NCI-H526 (cell line): ENCODE measurements at regions not wholly inside any gene's neighbourhood (a gene's known extent, or its start where the extent isn't known, plus 50 kb on each side); places are given as distances from the start of the nearest gene placed in this dataset.
"Not testable (repeated sequence)": the region's sequence is repeated elsewhere in the genome, so short reads cannot be mapped to it uniquely, and the experiment has no call there.

ENCODE experiments used
- DNase-seq, 2 experiments: peaks; one replicate each; lab custom pipeline; 2025; lab: John Stamatoyannopoulos, UW

DNA sequence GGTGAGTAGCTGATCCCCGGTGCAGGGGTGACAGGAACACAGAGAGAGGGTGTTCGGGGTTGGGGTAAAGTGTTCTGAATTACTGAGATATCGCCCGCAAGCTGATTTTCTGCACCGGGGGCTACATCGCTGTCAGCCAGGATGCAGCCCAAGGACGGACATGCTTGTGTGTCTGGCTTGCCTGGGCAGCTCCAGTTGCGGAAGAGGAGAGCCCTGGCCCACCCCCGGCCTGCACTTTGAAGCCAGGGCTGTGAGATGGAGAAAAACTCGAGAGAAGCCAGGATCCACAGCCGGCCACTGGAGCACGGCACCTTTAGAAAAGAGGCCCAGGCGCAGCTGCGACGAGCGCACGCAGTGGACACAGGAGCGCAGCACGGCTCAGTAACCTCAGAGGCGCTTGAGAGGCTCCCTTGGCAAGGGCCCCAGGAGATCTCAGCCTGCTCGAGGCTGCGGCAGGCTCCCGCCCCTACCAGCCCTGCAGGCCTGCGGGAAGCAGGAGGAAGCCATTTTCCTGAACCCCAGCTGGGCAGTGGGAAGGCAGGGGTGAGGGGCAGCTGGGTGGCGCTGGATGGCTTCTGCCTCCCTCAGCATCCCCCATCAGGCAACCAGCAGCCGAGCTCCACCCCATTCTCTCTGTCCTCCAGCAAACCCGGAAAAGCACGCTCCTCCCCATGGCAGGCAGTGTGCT, 59.2 kb downstream of the C9orf50 start:
- DNase-seq, result peak in 1 of 2 experiments; percentile 32

- DNase-seq, result no peak
These were observed 60.0 kb downstream of the C9orf50 start for GRCh38 chr9:129560881-129561306.

GRCh38 chr9:129559506-129559881, 61.4 kb downstream of the C9orf50 start:
- no peak for DNase-seq

GRCh38 chr9:129558551-129559505, 62.1 kb downstream of the C9orf50 start:
- no peak for DNase-seq

DNA sequence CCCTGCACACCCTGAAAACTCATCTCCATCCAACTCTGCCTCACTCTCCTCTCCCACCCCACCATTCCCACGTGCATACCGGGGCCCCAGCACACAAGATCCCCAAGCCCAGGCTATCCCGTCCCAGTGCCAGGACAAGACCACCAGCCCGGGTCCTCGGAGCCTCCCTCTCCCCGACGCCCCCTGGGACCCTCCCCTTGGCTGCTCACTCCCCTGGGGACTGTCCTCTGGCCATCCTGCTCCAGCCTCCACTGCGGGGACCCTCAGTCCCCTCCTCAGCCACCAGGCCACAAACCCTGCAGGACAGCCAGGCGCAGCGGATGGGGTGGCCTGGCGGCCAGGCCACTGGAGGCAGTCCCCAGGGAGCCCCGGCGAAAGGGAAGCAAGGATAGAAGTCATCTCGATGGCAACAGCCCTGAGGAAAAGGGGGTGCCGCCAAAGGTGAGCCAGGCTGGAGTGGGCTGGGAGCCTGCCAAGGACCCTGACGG, 62.8 kb downstream of the C9orf50 start:
- no peak for DNase-seq

- DNase-seq, result no peak
These were observed 63.5 kb downstream of the C9orf50 start for GRCh38 chr9:129557192-129558036.

GRCh38 chr9:129556491-129557191, 64.3 kb downstream of the C9orf50 start:
- no peak for DNase-seq

DNA sequence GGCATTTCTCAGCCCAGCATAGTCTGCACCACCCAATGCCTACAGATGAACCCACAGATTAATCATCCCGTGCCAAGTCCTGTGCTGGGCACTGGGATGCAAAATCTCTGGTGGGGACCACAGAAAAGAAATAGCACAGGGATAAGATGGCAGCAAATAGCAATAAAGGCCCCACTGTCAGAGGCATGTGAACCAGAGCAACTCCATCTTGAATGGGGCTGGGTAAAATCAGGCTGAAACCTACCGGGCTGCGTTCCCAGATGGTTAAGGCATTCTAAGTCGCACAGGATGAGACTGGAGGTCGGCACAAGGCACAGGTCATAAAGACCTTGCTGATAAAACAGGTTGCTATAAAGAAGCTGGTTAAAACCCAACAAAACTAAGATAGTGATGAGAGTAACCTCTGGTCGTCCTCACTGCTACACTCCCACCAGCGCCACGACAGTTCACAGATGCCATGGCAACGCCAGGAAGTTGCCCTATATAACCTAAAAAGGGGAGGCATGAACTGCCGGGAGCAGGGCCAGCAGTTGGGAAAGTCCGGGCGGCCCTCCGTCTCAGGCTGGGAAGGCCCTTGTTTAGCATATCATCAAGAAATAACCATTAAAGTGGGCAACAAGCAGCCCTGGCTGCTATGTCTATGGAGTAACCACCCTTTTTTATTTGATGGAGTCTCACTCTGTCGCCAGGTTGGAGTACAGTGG, 65.2 kb downstream of the C9orf50 start:
- DNase-seq, result no peak

GRCh38 chr9:129554649-129555048, 66.3 kb downstream of the C9orf50 start:
- DNase-seq, result no peak

DNA sequence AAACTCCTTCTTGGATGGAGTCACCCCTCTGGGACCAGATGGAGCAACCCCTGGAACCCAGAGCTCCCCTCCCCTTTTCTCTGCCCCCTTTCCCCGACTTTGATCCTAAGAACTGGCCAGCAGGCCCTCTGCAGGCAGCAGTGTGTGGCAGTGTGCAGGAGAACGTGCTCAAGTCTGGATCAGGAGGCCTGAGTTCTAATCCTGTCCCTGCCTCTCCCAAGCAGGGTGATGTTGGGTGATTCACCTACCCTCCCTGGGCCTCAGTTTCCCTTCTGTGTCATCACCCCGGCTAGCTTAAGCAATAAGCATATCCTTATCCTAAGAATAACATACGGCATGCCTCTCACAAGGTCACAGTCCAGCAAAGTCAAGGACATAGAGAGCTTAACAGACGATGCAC, 67.6 kb downstream of the C9orf50 start:
- no peak for DNase-seq

DNA sequence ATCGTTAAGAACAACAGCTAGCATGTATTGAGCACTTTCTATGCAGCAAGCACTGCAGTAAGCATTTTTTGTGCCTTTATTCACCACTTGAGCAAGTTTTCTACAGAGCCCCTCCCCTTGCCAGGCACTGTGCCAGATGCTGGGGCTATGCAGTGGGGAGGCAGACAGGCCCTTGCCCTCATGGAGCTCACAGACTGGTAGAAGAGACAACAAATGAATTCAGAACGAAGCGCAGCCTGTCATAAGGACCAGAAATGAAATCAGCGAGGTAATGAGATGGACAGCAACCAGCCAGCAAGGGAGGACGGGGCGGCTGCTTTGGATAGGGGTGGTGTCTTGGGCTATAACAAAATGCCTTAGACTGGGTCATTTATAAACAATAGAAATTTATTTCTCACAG, 68.8 kb downstream of the C9orf50 start:
- DNase-seq, result no peak

DNA sequence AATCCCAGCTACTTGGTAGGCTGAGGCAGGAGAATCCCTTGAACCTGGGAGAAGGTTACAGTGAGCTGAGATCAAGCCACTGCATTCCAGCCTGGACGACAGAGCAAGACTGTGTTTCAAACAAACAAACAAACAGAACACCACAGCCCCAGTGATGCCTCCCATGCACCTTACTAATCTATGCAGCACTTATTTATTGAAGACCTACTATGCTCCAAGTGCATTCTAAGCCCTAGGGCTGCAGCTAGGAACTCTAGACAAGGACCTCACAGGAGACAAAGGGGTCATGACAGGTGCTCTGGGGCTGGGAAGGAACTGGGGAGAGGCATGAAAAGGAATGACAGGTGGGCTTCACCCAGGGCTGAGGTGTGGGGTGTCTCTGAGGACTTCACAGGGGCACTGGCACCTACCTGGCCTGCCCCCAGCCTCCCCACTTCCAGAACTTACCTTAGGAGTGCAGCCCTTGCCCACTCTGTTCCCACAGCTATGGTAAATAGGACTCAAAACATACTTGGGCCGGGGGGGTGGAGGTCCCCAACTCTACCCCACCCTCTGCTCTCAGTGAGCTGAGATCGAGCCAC, 69.4 kb downstream of the C9orf50 start:
- no peak for DNase-seq

DNA sequence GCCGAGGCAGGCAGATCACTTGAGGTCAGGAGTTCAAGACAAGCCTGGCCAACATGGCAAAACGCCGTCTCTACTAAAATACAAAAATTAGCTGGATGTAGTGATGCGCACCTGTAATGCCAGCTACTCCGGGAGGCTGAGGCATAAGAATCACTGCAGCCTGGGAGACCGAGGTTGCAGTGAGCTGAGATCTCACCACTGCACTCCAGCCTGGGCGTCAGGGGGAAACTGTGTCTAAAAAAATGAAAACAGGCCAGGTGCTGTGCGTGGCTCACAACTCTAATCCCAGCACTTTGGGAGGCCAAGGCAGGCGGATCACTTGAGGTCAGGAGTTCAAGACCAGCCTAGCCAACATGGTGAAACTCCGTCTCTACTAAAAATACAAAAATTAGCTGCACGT, 69.9 kb downstream of the C9orf50 start:
- DNase-seq, result not testable (repeated sequence)

GRCh38 chr9:129550199-129550839, 70.6 kb downstream of the C9orf50 start:
- peak in 1 of 2 experiments; percentile 70 for DNase-seq

DNA sequence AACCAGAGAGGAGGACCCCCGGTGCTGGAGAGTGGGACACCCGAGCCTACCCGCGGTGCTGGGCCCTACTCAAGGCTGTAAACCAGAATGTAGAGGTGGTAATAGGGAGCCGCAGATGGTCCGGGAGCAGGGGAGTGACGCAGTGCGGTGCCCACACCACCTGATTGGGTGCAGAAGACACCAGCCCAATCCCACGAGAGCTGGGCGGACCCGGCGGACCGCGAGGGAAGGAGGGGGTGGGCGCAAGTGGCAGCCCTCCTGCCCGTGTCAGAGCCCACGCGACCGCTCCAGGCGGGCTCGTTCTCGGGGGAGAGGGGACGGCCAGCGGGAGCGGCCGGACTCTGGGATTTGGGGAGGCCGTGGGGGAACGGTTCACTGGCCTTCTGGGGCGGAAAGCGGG, 71.2 kb downstream of the C9orf50 start:
- DNase-seq, result no peak

- DNase-seq, result no peak
These were observed 71.8 kb downstream of the C9orf50 start for GRCh38 chr9:129549139-129549538.

DNA sequence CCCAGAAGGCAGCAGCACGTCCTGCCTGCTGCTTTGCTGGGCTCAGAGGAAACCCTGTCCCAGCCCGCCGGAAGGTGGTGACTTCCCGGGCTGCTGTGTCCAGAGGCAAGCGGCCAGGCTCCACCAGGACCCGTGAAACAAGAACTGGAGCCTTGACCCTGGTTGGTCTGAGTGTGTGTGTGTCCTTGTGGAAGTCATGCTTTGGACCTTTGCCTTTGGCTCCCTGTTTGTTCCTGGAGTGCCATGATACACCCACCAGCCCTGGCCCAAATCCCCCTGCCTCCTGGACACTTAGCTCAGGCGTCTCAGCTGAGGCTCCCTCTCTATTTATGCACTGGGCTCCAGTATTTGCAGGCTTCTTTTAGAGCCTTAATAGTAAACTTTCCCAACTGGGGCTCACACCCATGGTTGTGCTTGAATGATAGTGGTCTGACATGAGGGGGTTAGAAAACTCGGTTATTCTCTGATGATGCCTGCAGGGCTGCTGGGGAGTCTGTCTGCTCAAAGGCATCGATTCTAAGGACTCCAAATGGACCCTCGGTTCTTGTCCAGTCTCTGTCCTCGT, 72.2 kb downstream of the C9orf50 start:
- DNase-seq, result no peak

GRCh38 chr9:129547869-129548570, 72.9 kb downstream of the C9orf50 start:
- DNase-seq, result no peak

GRCh38 chr9:129547063-129547462, 73.8 kb downstream of the C9orf50 start:
- no peak for DNase-seq
